ENCODE measurements at regions not wholly inside any gene's neighbourhood (a gene's known extent, or its start where the extent isn't known, plus 50 kb on each side); places are given as distances from the start of the nearest gene placed in this dataset.

DNA sequence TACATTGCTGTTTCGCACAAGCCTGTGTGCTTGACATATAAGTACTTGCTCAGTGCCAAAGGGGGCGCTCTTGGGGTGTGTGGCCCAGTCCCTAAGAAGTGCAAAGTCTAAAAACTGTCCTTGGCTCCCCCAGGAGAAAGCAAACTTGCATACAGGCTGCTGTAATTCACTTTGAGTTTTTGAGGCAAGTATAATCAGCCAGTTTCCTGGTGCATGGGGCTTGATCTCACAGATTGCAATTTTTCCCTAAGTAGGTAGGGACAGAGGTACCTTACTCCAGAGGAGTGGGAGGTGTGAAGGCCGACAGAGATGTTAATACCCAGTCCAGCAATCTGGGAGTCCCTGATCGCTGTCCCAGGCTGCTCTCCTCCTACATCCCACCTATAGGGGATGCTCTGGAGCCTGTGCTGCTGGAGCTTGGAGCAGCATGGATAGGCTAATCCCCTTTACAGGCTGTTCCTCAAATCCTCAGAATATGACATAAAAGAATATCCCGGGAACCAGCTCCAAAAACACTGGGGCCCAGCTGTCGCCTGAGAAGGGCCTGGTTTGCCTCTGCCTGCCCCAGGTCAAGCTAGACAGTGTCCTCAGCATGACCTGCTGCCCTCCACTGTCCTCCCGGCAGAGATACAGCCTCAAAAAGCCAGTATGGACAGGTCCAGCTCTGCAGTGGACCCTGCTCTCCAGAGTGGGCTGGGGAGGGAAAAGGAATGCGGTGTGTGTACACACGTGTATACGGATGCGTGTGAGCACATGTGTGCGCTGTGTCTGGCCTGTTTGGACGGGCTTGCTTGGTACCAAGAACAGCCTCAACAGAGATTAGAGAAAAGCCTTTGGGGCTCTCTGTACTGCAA, 136.5 kb upstream of the HAAO start:
- TF ChIP-seq CTCF (IDR thresholded peaks at IDR 0.05) (peak; percentile 15 to 32 (median 26)), POLR2A (IDR thresholded peaks at IDR 0.05) (no peak)
